HEK293T (cell line): ENCODE measurements at regions not wholly inside any gene's neighbourhood (a gene's known extent, or its start where the extent isn't known, plus 50 kb on each side); places are given as distances from the start of the nearest gene placed in this dataset.

Experiments used
- BHLHE40 ChIP-seq: fragments of 450-650 bp; IDR thresholded peaks from 2 replicates; pipeline ENCODE4 v1.6.1; 2016; ENCODE audit warnings: mild to moderate bottlenecking, moderate library complexity, borderline replicate concordance
- CTBP1 ChIP-seq: fragments of 450-650 bp; IDR thresholded peaks from 2 replicates; pipeline ENCODE4 v1.6.1; 2016; ENCODE audit warnings: borderline replicate concordance
- FOXA1 ChIP-seq: fragments of 450-650 bp; IDR thresholded peaks from 2 replicates; pipeline ENCODE4 v1.6.1; 2016; ENCODE audit warnings: mild to moderate bottlenecking
- FOXM1 ChIP-seq: fragments of 450-650 bp; IDR thresholded peaks from 2 replicates; pipeline ENCODE4 v1.6.1; 2017; ENCODE audit warnings: mild to moderate bottlenecking, borderline replicate concordance
- LEF1 ChIP-seq: fragments of 450-650 bp; IDR thresholded peaks from 2 replicates; pipeline ENCODE4 v1.6.1; 2017; ENCODE audit warnings: mild to moderate bottlenecking, borderline replicate concordance
- TARDBP ChIP-seq: fragments of 450-650 bp; IDR thresholded peaks from 2 replicates; pipeline ENCODE4 v1.6.1; 2016

DNA sequence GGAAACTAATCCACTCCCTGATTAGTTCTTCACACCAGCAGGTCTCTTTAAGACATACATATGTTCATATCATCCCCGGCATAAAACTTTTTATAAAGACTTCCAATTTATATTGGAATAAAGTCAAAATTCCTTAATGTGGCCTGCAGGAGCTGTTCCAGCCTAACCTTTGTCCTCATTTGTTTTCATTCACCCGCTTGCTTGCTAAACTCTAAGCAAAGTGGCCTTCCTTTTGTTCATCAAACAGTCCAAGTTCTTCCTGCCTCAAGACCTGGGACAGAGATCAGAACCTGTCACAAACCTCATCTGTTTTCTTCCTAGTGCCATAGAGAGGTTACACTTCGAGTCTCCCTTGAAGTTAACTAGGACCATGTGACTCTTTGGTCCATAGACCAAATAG is 339.4 kb upstream of the ID2 start:
- TF ChIP-seq TARDBP (no peak), LEF1 (no peak), FOXM1 (no peak), CTBP1 (no peak), FOXA1 (no peak), BHLHE40 (no peak)
